ENCODE measurements at regions not wholly inside any gene's neighbourhood (a gene's known extent, or its start where the extent isn't known, plus 50 kb on each side); places are given as distances from the start of the nearest gene placed in this dataset.
"Not testable (repeated sequence)": the region's sequence is repeated elsewhere in the genome, so short reads cannot be mapped to it uniquely, and the experiment has no call there.

- no peak for DNase-seq (ENCODE audit: extremely low read depth in 1 of 2, low read depth in 1 of 2)
Observed at GRCh38 chr6:26232306-26232939, 132.6 kb upstream of the BTN3A2 start.

GRCh38 chr6:26232940-26233648 is 131.9 kb upstream of the BTN3A2 start:
- peak in 1 of 2 donors; percentile 21 for DNase-seq (ENCODE audit: extremely low read depth in 1 of 2, low read depth in 1 of 2)

GRCh38 chr6:26233649-26234420 is 131.2 kb upstream of the BTN3A2 start:
- peak; percentile 53 to 57 for DNase-seq (ENCODE audit: extremely low read depth in 1 of 2, low read depth in 1 of 2)

GRCh38 chr6:26234421-26235301 is 130.3 kb upstream of the BTN3A2 start:
- peak; percentile 35 to 52 for DNase-seq (ENCODE audit: extremely low read depth in 1 of 2, low read depth in 1 of 2)

- no peak for DNase-seq (ENCODE audit: extremely low read depth in 1 of 2, low read depth in 1 of 2)
Observed at GRCh38 chr6:26235302-26235670, 129.7 kb upstream of the BTN3A2 start.

- not testable (repeated sequence) for DNase-seq (ENCODE audit: extremely low read depth in 1 of 2, low read depth in 1 of 2)
Observed at GRCh38 chr6:26239415-26239814, 125.6 kb upstream of the BTN3A2 start.

- DNase-seq (ENCODE audit: extremely low read depth in 1 of 2, low read depth in 1 of 2): peak; percentile 51 to 66
Observed at GRCh38 chr6:26240157-26241032, 124.6 kb upstream of the BTN3A2 start.

- DNase-seq (ENCODE audit: extremely low read depth in 1 of 2, low read depth in 1 of 2): peak; percentile 53 to 74
Observed at GRCh38 chr6:26241033-26241895, 123.7 kb upstream of the BTN3A2 start.

- no peak for DNase-seq (ENCODE audit: extremely low read depth in 1 of 2, low read depth in 1 of 2)
Observed at GRCh38 chr6:26243132-26243531, 121.9 kb upstream of the BTN3A2 start.

- DNase-seq (ENCODE audit: extremely low read depth in 1 of 2, low read depth in 1 of 2): no peak
Observed at GRCh38 chr6:26243752-26244151, 121.2 kb upstream of the BTN3A2 start.

- no peak for DNase-seq (ENCODE audit: extremely low read depth in 1 of 2, low read depth in 1 of 2)
Observed at GRCh38 chr6:26246058-26246457, 118.9 kb upstream of the BTN3A2 start.

GRCh38 chr6:26246553-26246952 is 118.4 kb upstream of the BTN3A2 start:
- no peak for DNase-seq (ENCODE audit: extremely low read depth in 1 of 2, low read depth in 1 of 2)

GRCh38 chr6:26249707-26249956 is 115.4 kb upstream of the BTN3A2 start:
- no peak for DNase-seq (ENCODE audit: extremely low read depth in 1 of 2, low read depth in 1 of 2)

- peak in 1 of 2 donors; percentile 63 for DNase-seq (ENCODE audit: extremely low read depth in 1 of 2, low read depth in 1 of 2)
Observed at GRCh38 chr6:26249957-26250697, 114.9 kb upstream of the BTN3A2 start.

- no peak for DNase-seq (ENCODE audit: extremely low read depth in 1 of 2, low read depth in 1 of 2)
Observed at GRCh38 chr6:26250698-26251044, 114.3 kb upstream of the BTN3A2 start.

- peak in 1 of 2 donors; percentile 73 for DNase-seq (ENCODE audit: extremely low read depth in 1 of 2, low read depth in 1 of 2)
Observed at GRCh38 chr6:26251354-26252076, 113.5 kb upstream of the BTN3A2 start.

GRCh38 chr6:26252077-26252472 is 112.9 kb upstream of the BTN3A2 start:
- DNase-seq (ENCODE audit: extremely low read depth in 1 of 2, low read depth in 1 of 2): no peak

- no peak for DNase-seq (ENCODE audit: extremely low read depth in 1 of 2, low read depth in 1 of 2)
Observed at GRCh38 chr6:26254724-26255123, 110.3 kb upstream of the BTN3A2 start.

Measured in stimulated activated CD8-positive, alpha-beta memory T cell treated with anti-CD3 and anti-CD28 coated beads, Interleukin-7, amount 100 ng/mL, for 48 hours (primary cell).